ENCODE measurements at regions not wholly inside any gene's neighbourhood (a gene's known extent, or its start where the extent isn't known, plus 50 kb on each side); places are given as distances from the start of the nearest gene placed in this dataset.

DNA sequence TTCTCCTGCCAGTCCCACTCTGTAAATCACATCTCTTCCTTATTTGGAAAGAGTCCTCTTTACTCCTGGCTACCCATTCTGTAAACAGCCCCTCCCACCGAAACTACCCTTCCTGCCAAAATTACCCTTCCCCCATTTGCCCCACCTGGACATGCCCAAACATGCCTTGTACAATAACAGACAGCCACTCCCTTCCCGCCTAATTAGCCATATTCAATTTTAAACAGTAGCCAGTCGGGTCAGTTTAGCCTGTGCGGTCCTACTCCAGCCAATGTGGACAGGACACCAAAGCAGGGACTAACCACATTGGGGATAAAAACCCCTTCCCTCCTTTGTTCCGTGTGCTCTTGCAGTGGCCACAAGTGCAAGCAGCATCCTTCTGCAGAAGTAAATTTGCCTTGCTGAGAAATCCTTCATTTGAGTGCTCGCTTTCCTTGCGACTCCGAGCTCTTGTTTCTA is 56.3 kb upstream of the MAP10 start:
- no peak for TF ChIP-seq CTCF (IDR thresholded peaks at IDR 0.05; ENCODE audit: low read depth, low read length, missing control alignments)
- DNase-seq (ENCODE audit: low read depth): no peak
- no peak overlapping the region for H3K4me3 ChIP-seq (ENCODE audit: low read depth, low read length)

DNA sequence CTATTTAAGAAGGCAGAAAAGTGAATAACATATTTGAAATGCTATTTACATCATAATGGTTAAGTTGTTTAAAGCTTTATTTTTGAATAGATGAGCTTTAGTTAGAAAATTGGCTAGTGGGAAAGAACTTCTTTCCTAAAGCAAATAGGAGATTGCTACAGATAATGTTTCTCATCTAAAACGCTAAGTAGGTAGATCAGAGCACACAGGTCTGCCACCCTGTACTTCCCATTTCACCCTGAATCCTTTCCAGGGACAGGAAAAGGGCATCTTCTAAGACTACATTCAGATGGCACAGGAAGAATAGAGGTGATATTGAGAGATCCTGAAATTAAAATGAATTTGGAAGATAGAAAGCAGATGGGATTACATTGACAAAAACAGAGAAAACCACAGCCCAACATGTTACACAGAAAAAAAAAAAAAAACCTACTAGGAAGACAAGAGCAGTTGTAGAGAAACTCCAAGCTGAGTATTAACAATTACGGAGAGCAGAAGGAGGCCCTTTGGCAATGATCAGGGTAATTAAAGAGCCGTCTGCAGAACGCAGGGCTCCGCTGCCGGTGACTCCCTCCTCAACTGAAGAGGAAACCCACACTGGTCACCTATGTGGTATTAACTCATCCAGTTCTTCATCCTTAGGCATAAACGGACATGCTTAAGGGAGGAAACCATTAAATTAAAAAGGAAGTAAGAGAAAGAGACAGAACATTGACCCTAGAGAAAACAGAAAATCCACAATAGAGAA is 53.6 kb upstream of the MAP10 start:
- no peak for DNase-seq (ENCODE audit: low read depth)
- no peak for TF ChIP-seq CTCF (IDR thresholded peaks at IDR 0.05; ENCODE audit: low read depth, low read length, missing control alignments)
- H3K4me3 ChIP-seq (ENCODE audit: low read depth, low read length): no peak overlapping the region

DNA sequence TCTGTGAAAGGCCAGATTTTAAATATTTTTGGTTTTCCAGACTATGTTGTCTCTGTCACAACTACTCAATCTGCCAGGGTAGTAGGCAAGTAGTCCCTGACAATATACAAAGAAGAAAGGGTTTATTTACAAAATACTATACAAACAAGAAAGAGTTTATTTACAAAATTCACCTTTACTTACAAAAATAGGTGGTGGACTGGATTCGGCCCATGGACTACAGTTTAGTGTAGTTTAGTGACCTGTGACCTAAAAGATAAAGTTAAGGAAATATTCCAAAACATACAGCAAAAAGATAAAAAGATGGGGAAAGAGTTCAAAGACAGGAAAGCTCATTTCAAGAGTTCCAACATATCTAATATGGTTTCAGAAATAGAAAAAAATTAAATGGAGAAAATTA is 52.9 kb upstream of the MAP10 start:
- no peak overlapping the region for H3K4me3 ChIP-seq (ENCODE audit: low read depth, low read length)
- no peak for DNase-seq (ENCODE audit: low read depth)
- no peak for TF ChIP-seq CTCF (IDR thresholded peaks at IDR 0.05; ENCODE audit: low read depth, low read length, missing control alignments)

GRCh38 chr1:232754930-232755329 is 50.3 kb upstream of the MAP10 start:
- DNase-seq (ENCODE audit: low read depth): no peak
- no peak for TF ChIP-seq CTCF (IDR thresholded peaks at IDR 0.05; ENCODE audit: low read depth, low read length, missing control alignments)
- H3K4me3 ChIP-seq (ENCODE audit: low read depth, low read length): no peak overlapping the region

Measured in GM12864 (cell line).